Liver (tissue), 8 donors: ENCODE measurements at regions not wholly inside any gene's neighbourhood (a gene's known extent, or its start where the extent isn't known, plus 50 kb on each side); places are given as distances from the start of the nearest gene placed in this dataset.

Experiments
- DNase-seq: peaks from one replicate; pipeline ENCODE4 v3.0.0-alpha.2; 2017; ENCODE audit warnings: low spot score
- H3K27ac ChIP-seq, 2 donors: one replicate each; pipeline ENCODE4 v1.7.0; 2013; ENCODE audit warnings: inconsistent platforms in 2 of 2, low read length in 2 of 2, control low read depth in 1 of 2, low read depth in 1 of 2, mild to moderate bottlenecking in 1 of 2
- H3K27me3 ChIP-seq, 4 donors: one replicate each; pipeline versions ENCODE4 v1.6.1 to v1.7.0; 2013; ENCODE audit warnings: low read length in 3 of 4, inconsistent platforms in 1 of 4, mild to moderate bottlenecking in 1 of 4, moderate library complexity in 1 of 4; ENCODE audit not compliant: control insufficient read depth in 4 of 4, insufficient read depth in 4 of 4
- H3K36me3 ChIP-seq, 4 donors: one replicate each; pipeline versions ENCODE4 v1.6.1 to v1.7.0; 2013; ENCODE audit warnings: low read length in 3 of 4, mild to moderate bottlenecking in 3 of 4, low read depth in 1 of 4, moderate library complexity in 1 of 4; ENCODE audit not compliant: control insufficient read depth in 4 of 4, insufficient read depth in 3 of 4
- H3K4me1 ChIP-seq, 4 donors: one replicate each; pipeline versions ENCODE4 v1.6.1 to v1.7.0; 2013; ENCODE audit warnings: low read length in 3 of 4, mild to moderate bottlenecking in 3 of 4, moderate library complexity in 1 of 4; ENCODE audit not compliant: control insufficient read depth in 4 of 4, insufficient read depth in 4 of 4
- H3K4me3 ChIP-seq, 3 donors: one replicate each; pipeline versions ENCODE4 v1.6.1 to v1.7.0; 2013; ENCODE audit warnings: low read length in 3 of 3, control low read depth in 1 of 3, low read depth in 1 of 3, mild to moderate bottlenecking in 1 of 3
- H3K9ac ChIP-seq, 2 donors: one replicate each; pipeline ENCODE4 v1.7.0; 2013; ENCODE audit warnings: low read length in 2 of 2, mild to moderate bottlenecking in 2 of 2, moderate library complexity in 2 of 2, control low read depth in 1 of 2, low read depth in 1 of 2
- H3K9me3 ChIP-seq, 4 donors: one replicate each; pipeline versions ENCODE4 v1.6.1 to v1.7.0; 2013; ENCODE audit warnings: low read length in 3 of 4; ENCODE audit not compliant: control insufficient read depth in 4 of 4
- ATF3 ChIP-seq: IDR thresholded peaks from 2 replicates; pipeline ENCODE4 v1.6.1; 2016; ENCODE audit warnings: antibody characterized with exemption
- CTCF ChIP-seq: fragments of 150-350 bp; IDR thresholded peaks from 2 replicates; pipeline ENCODE4 v1.5.1; 2017; ENCODE audit warnings: improper control_type of control experiment, low read depth, low read length; ENCODE audit not compliant: missing input control
- EGR1 ChIP-seq, 2 donors: IDR thresholded peaks; 2 replicates each; pipeline ENCODE4 v1.6.1; 2016 to 2018; ENCODE audit warnings: antibody characterized with exemption in 2 of 2, low read depth in 2 of 2
- FOXA1 ChIP-seq: IDR thresholded peaks from 2 replicates; pipeline ENCODE4 v1.6.1; 2016; ENCODE audit warnings: antibody characterized with exemption
- FOXA2 ChIP-seq: IDR thresholded peaks from 2 replicates; pipeline ENCODE4 v1.6.1; 2016; ENCODE audit warnings: antibody characterized with exemption
- GABPA ChIP-seq, 2 donors: IDR thresholded peaks in 1 of 2; conservative IDR thresholded peaks in 1 of 2; 2 replicates each; pipeline ENCODE4 v1.6.1; 2016; ENCODE audit warnings: antibody characterized with exemption in 2 of 2, mild to moderate bottlenecking in 1 of 2, moderate library complexity in 1 of 2
- HNF4A ChIP-seq, 2 donors: conservative IDR thresholded peaks; 2 replicates each; pipeline ENCODE4 v1.6.1; 2016; ENCODE audit warnings: antibody characterized with exemption in 2 of 2, mild to moderate bottlenecking in 2 of 2
- HNF4G ChIP-seq: IDR thresholded peaks from 2 replicates; pipeline ENCODE4 v1.6.1; 2016; ENCODE audit warnings: antibody characterized with exemption
- JUND ChIP-seq, 2 donors: IDR thresholded peaks; 2 replicates each; pipeline ENCODE4 v1.6.1; 2016; ENCODE audit warnings: antibody characterized with exemption in 2 of 2
- MAX ChIP-seq: IDR thresholded peaks from 2 replicates; pipeline ENCODE4 v1.6.1; 2016; ENCODE audit warnings: antibody characterized with exemption
- NR2F2 ChIP-seq: IDR thresholded peaks from 2 replicates; pipeline ENCODE4 v1.6.1; 2016; ENCODE audit warnings: antibody characterized with exemption
- RAD21 ChIP-seq, 2 donors: IDR thresholded peaks; 2 replicates each; pipeline ENCODE4 v1.6.1; 2016; ENCODE audit warnings: antibody characterized with exemption in 2 of 2, mild to moderate bottlenecking in 2 of 2
- REST ChIP-seq: IDR thresholded peaks from 2 replicates; pipeline ENCODE4 v1.6.1; 2016; ENCODE audit warnings: antibody characterized with exemption, mild to moderate bottlenecking
- RXRA ChIP-seq, 2 donors: IDR thresholded peaks; 2 replicates each; pipeline ENCODE4 v1.6.1; 2017 to 2018; ENCODE audit warnings: antibody characterized with exemption in 2 of 2, mild to moderate bottlenecking in 1 of 2
- SP1 ChIP-seq: IDR thresholded peaks from 2 replicates; pipeline ENCODE4 v1.6.1; 2018; ENCODE audit warnings: antibody characterized with exemption, mild to moderate bottlenecking
- TAF1 ChIP-seq: conservative IDR thresholded peaks from 2 replicates; pipeline ENCODE4 v1.6.1; 2016; ENCODE audit warnings: antibody characterized with exemption, mild to moderate bottlenecking
- YY1 ChIP-seq: IDR thresholded peaks from 2 replicates; pipeline ENCODE4 v1.6.1; 2016; ENCODE audit warnings: antibody characterized with exemption, mild to moderate bottlenecking
- ZBTB33 ChIP-seq: IDR thresholded peaks from 2 replicates; pipeline ENCODE4 v1.6.1; 2016; ENCODE audit warnings: antibody characterized with exemption
- WGBS: extraction: QIAGEN DNeasy Blood & Tissue Kit; methylation state at CpG from one replicate; pipeline ENCODE4 v1.1.7; 2013; 5-methylcytosine and 5-hydroxymethylcytosine counted together
- donor health status: healthy.
- donor health status: healthy.
- donor health status: healthy.
- donor health status: healthy.
- donor health status: healthy.

- TF ChIP-seq SP1 = no peak
- TF ChIP-seq ATF3 = no peak
- no peak for TF ChIP-seq TAF1
- TF ChIP-seq MAX = no peak
- no peak for TF ChIP-seq ZBTB33
- no peak for TF ChIP-seq RXRA (IDR thresholded peaks at IDR 0.05)
- TF ChIP-seq FOXA1 = no peak
- TF ChIP-seq HNF4A (conservative IDR thresholded peaks at IDR 0.05) = no peak
- no peak for TF ChIP-seq REST
- TF ChIP-seq HNF4G = no peak
- TF ChIP-seq FOXA2 = no peak
- no peak for TF ChIP-seq RAD21 (IDR thresholded peaks at IDR 0.05)
- TF ChIP-seq GABPA (IDR thresholded peaks at IDR 0.05 in 1 of 2, conservative IDR thresholded peaks at IDR 0.05 in 1 of 2) = no peak
- TF ChIP-seq JUND (IDR thresholded peaks at IDR 0.05) = no peak
- no peak for TF ChIP-seq CTCF
- no peak for TF ChIP-seq EGR1 (IDR thresholded peaks at IDR 0.05; ENCODE audit: low read depth in 2 of 2)
- TF ChIP-seq NR2F2 = no peak
- no peak for TF ChIP-seq YY1
- no peak overlapping the region for H3K9ac ChIP-seq
- no peaks in the 10 kb centered on the region for H3K27me3 ChIP-seq
- 72% methylated on average over 2 of the region's 2 CpGs for WGBS
- DNase-seq = no peak
- H3K36me3 ChIP-seq = no peaks in the 10 kb centered on the region
- no peaks in the 10 kb centered on the region for H3K4me1 ChIP-seq
- H3K9me3 ChIP-seq = no peaks in the 10 kb centered on the region
- no peak overlapping the region for H3K27ac ChIP-seq
- H3K4me3 ChIP-seq = no peak overlapping the region
Measured at GRCh38 chr10:111801841-111802240, 381.7 kb downstream of the GPAM start.

- WGBS = 67% methylated on average over 3 of the region's 3 CpGs
- no peak overlapping the region for H3K9ac ChIP-seq
- no peaks in the 10 kb centered on the region for H3K27me3 ChIP-seq
- no peak overlapping the region for H3K4me3 ChIP-seq
- no peaks in the 10 kb centered on the region for H3K9me3 ChIP-seq
- DNase-seq = no peak
- no peak overlapping the region for H3K27ac ChIP-seq
- H3K4me1 ChIP-seq = no peaks in the 10 kb centered on the region
- no peaks in the 10 kb centered on the region for H3K36me3 ChIP-seq
- TF ChIP-seq ZBTB33 = no peak
- no peak for TF ChIP-seq YY1
Measured at GRCh38 chr10:111804781-111805180, 378.8 kb downstream of the GPAM start.
